Breast epithelium (tissue), 3 donors: ENCODE measurements at regions not wholly inside any gene's neighbourhood (a gene's known extent, or its start where the extent isn't known, plus 50 kb on each side); places are given as distances from the start of the nearest gene placed in this dataset.

Experiments
- POLR2A ChIP-seq: fragments of 450-650 bp; IDR thresholded peaks from one replicate; pipeline ENCODE4 v1.6.1; 2016; ENCODE audit warnings: antibody characterized with exemption, mild to moderate bottlenecking, moderate library complexity
- TF ChIP-seq, protein P1 (sequence below), 3 donors: fragments of 450-650 bp; IDR thresholded peaks; one replicate each; pipeline ENCODE4 v1.5.1; 2016 to 2017; ENCODE audit warnings: antibody characterized with exemption in 3 of 3, mild to moderate bottlenecking in 3 of 3, moderate library complexity in 3 of 3

DNA sequence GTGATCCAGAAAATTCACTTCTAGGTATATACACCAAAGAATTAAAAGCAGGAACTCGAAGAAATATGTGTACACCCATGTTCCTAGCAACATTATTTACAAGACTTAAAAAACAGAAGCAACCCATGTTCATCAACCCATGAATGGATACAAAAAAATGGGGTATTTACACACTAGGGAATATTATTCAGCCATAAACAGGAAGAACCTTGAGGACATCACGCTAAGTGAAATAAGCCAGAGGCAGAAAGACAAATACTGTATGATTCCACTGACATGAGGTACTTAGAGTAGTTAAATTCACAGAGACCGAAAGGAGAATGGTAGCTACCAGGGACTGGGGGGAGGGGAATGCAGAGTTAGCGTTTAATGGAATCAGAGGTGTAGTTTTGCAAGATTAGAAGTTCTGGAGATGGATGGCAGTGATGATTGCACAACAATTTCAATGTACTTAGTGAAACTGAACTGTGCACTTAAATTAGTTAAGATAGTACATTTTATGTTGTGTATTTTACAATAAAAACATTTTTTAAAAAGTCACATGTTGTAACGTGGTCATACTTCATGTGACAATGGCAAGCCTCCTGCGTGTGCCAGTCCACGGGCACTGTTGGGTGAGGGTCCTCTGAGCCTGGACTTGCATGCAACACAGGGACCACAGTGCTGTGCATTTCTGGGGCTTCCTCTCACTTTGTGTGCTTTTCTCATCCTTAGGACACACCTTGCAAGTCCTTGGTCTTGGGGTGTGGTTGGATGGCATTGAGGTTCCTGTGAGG is 206.1 kb upstream of the HDAC4 start:
- TF ChIP-seq, protein P1, sequence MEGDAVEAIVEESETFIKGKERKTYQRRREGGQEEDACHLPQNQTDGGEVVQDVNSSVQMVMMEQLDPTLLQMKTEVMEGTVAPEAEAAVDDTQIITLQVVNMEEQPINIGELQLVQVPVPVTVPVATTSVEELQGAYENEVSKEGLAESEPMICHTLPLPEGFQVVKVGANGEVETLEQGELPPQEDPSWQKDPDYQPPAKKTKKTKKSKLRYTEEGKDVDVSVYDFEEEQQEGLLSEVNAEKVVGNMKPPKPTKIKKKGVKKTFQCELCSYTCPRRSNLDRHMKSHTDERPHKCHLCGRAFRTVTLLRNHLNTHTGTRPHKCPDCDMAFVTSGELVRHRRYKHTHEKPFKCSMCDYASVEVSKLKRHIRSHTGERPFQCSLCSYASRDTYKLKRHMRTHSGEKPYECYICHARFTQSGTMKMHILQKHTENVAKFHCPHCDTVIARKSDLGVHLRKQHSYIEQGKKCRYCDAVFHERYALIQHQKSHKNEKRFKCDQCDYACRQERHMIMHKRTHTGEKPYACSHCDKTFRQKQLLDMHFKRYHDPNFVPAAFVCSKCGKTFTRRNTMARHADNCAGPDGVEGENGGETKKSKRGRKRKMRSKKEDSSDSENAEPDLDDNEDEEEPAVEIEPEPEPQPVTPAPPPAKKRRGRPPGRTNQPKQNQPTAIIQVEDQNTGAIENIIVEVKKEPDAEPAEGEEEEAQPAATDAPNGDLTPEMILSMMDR (IDR thresholded peaks at IDR 0.05) = no peak
- no peak for TF ChIP-seq POLR2A
